Hepatocyte (in vitro differentiated cells): ENCODE measurements at regions not wholly inside any gene's neighbourhood (a gene's known extent, or its start where the extent isn't known, plus 50 kb on each side); places are given as distances from the start of the nearest gene placed in this dataset.
"Not testable (repeated sequence)": the region's sequence is repeated elsewhere in the genome, so short reads cannot be mapped to it uniquely, and the experiment has no call there.

Source experiments
- DNase-seq: peaks from one replicate; pipeline ENCODE4 v3.0.0-alpha.2; 2016; ENCODE audit warnings: low spot score
- H2AFZ ChIP-seq: fragments of 200-600 bp; sonication (generic); 2 replicates; pipeline ENCODE4 v1.6.0; 2016; ENCODE audit warnings: antibody characterized with exemption, mild to moderate bottlenecking
- H3K27ac ChIP-seq: fragments of 200-600 bp; sonication (generic); 2 replicates; pipeline ENCODE4 v1.5.1; 2016; ENCODE audit warnings: mild to moderate bottlenecking
- H3K27me3 ChIP-seq: fragments of 200-600 bp; sonication (generic); 2 replicates; pipeline ENCODE4 v1.6.1; 2016
- H3K36me3 ChIP-seq: fragments of 200-600 bp; sonication (generic); replicated peaks from 2 replicates; pipeline ENCODE4 v1.5.1; 2016; ENCODE audit warnings: low read depth; ENCODE audit not compliant: insufficient read depth
- H3K4me1 ChIP-seq: fragments of 200-600 bp; sonication (generic); 2 replicates; pipeline ENCODE4 v1.5.1; 2016; ENCODE audit warnings: mild to moderate bottlenecking, moderate library complexity; ENCODE audit not compliant: insufficient read depth
- H3K4me2 ChIP-seq: fragments of 200-600 bp; sonication (generic); 2 replicates; pipeline ENCODE4 v1.6.0; 2016
- H3K4me3 ChIP-seq: fragments of 200-600 bp; sonication (generic); 2 replicates; pipeline ENCODE4 v1.5.1; 2016; ENCODE audit warnings: mild to moderate bottlenecking
- H3K79me2 ChIP-seq: fragments of 200-600 bp; sonication (generic); 2 replicates; pipeline ENCODE4 v1.6.0; 2017; ENCODE audit warnings: mild to moderate bottlenecking
- H3K9me2 ChIP-seq: fragments of 200-600 bp; sonication (generic); replicated peaks from 2 replicates; pipeline ENCODE4 v1.6.0; 2017; ENCODE audit warnings: mild to moderate bottlenecking; ENCODE audit not compliant: insufficient read depth
- H3K9me3 ChIP-seq: fragments of 200-600 bp; sonication (generic); 2 replicates; pipeline ENCODE4 v1.5.1; 2016; ENCODE audit warnings: low read depth, mild to moderate bottlenecking
- H4K20me1 ChIP-seq: fragments of 200-600 bp; sonication (generic); 2 replicates; pipeline ENCODE4 v1.6.0; 2016; ENCODE audit warnings: mild to moderate bottlenecking; ENCODE audit not compliant: insufficient read depth, poor library complexity, severe bottlenecking
- EZH2 ChIP-seq: fragments of 200-600 bp; sonication (generic); IDR thresholded peaks from 2 replicates; pipeline ENCODE4 v1.6.1; 2016; ENCODE audit warnings: antibody characterized with exemption, mild to moderate bottlenecking, borderline replicate concordance
- EZH2phosphoT487 ChIP-seq: fragments of 200-600 bp; sonication (generic); IDR thresholded peaks from one replicate; pipeline ENCODE4 v1.6.1; 2018; ENCODE audit warnings: antibody characterized with exemption, mild to moderate bottlenecking, low read depth, moderate library complexity; ENCODE audit not compliant: unreplicated experiment, severe bottlenecking
- WGBS: methylation state at CpG from one replicate; pipeline ENCODE4 v1.1.6; 2016; ENCODE audit warnings: low lambda C conversion rate; ENCODE audit errors: missing lambda C conversion rate; 5-methylcytosine and 5-hydroxymethylcytosine counted together
- TF ChIP-seq, protein P1 (sequence below): fragments of 200-600 bp; sonication (generic); IDR thresholded peaks from 2 replicates; pipeline ENCODE4 v1.5.1; 2016; ENCODE audit warnings: antibody characterized with exemption, mild to moderate bottlenecking; ENCODE audit not compliant: poor library complexity

DNA sequence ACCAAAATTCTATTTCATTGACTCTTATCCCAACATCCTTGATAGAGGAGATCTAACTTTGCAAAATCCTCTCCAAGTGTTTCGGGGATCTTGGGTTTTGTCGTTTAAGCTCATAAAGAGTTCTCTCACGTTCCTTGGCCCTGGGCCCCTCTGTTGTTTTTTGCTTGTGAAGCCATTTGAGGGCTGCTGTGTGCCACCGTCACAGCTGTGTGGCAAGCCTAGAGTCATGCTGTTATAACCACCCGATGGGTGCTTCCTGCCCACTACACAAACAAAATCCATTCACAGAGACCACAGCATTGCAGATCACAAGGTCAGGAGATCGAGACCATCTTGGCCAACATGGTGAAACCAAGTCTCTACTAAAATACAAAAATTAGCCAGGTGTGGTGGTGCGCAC lies 154.1 kb downstream of the ADSS2 start:
- Histone ChIP-seq H3K4me1 (peaks cover 5% of the 10 kb centered on the region), H3K27ac (no peak overlapping the region), H3K79me2 (no peaks in the 10 kb centered on the region), H2AFZ (no peak overlapping the region), H3K36me3 (no peaks in the 10 kb centered on the region), H3K4me3 (no peak overlapping the region), H4K20me1 (no peaks in the 10 kb centered on the region), H3K27me3 (no peaks in the 10 kb centered on the region), H3K9me2 (no peaks in the 10 kb centered on the region), H3K4me2 (no peak overlapping the region), H3K9me3 (no peaks in the 10 kb centered on the region)
- DNase-seq: no peak
- 97% methylated on average over 7 of the region's 7 CpGs for WGBS
- TF ChIP-seq, protein P1, sequence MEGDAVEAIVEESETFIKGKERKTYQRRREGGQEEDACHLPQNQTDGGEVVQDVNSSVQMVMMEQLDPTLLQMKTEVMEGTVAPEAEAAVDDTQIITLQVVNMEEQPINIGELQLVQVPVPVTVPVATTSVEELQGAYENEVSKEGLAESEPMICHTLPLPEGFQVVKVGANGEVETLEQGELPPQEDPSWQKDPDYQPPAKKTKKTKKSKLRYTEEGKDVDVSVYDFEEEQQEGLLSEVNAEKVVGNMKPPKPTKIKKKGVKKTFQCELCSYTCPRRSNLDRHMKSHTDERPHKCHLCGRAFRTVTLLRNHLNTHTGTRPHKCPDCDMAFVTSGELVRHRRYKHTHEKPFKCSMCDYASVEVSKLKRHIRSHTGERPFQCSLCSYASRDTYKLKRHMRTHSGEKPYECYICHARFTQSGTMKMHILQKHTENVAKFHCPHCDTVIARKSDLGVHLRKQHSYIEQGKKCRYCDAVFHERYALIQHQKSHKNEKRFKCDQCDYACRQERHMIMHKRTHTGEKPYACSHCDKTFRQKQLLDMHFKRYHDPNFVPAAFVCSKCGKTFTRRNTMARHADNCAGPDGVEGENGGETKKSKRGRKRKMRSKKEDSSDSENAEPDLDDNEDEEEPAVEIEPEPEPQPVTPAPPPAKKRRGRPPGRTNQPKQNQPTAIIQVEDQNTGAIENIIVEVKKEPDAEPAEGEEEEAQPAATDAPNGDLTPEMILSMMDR: no peak
- TF ChIP-seq EZH2 (no peak), EZH2phosphoT487 (no peak)

DNA sequence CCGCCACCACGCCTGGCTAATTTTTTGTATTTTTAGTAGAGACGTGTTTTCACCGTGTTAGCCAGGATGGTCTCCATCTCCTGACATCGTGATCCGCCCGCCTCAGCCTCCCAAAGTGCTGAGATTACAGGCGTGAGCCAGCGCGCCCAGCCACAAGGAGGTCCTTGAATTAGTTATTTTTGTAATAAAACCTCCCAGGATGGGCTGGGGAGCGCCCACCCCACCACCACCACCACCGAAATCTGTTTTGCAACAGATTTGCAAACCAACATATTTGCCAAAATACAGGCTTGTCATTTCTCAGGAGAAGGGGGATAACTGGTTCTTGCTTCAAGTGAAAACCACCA lies 151.7 kb downstream of the ADSS2 start:
- WGBS: 95% methylated on average over 12 of the region's 12 CpGs
- not testable (repeated sequence) for H3K4me1 ChIP-seq, H3K27ac ChIP-seq, H3K9me2 ChIP-seq, H2AFZ ChIP-seq, H3K36me3 ChIP-seq, H3K79me2 ChIP-seq, H3K9me3 ChIP-seq, H3K4me2 ChIP-seq, H4K20me1 ChIP-seq, H3K27me3 ChIP-seq, DNase-seq, H3K4me3 ChIP-seq

DNA sequence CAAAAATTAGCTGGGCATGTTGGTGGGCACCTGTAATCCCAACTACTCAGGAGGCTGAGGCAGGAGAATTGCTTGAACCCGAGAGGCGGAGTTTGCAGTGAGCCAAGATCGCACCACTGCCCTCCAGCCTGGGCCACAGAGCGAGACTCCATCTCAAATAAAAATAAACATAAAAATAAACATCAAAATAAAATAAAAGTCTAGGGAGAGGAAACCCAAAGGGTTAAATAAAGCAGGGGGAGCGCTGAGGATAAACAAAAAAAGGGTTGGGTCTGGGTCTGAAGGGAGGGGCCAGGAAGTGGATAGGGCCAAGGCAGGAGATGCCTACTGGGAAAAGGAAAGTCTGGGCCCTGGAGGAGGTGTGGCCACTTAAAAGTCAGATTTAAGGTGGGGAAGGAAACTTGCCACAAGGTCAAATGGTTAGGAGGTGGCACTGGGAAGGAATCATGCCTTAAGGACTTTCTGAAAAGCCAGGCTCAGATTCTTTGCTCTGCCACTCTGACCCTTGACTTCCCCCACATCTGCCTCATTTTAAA lies 150.0 kb downstream of the ADSS2 start:
- Histone ChIP-seq H3K4me3 (no peak overlapping the region), H3K9me2 (no peaks in the 10 kb centered on the region), H3K4me2 (no peak overlapping the region), H3K27ac (peak overlapping the region; percentile 67), H3K79me2 (no peaks in the 10 kb centered on the region), H4K20me1 (no peaks in the 10 kb centered on the region), H3K36me3 (no peaks in the 10 kb centered on the region), H2AFZ (no peak overlapping the region), H3K9me3 (no peaks in the 10 kb centered on the region), H3K27me3 (no peaks in the 10 kb centered on the region), H3K4me1 (peaks cover 5% of the 10 kb centered on the region)
- TF ChIP-seq EZH2phosphoT487 (no peak), EZH2 (no peak)
- TF ChIP-seq, protein P1: no peak
- no peak for DNase-seq
- 93% methylated on average over 5 of the region's 5 CpGs for WGBS

DNA sequence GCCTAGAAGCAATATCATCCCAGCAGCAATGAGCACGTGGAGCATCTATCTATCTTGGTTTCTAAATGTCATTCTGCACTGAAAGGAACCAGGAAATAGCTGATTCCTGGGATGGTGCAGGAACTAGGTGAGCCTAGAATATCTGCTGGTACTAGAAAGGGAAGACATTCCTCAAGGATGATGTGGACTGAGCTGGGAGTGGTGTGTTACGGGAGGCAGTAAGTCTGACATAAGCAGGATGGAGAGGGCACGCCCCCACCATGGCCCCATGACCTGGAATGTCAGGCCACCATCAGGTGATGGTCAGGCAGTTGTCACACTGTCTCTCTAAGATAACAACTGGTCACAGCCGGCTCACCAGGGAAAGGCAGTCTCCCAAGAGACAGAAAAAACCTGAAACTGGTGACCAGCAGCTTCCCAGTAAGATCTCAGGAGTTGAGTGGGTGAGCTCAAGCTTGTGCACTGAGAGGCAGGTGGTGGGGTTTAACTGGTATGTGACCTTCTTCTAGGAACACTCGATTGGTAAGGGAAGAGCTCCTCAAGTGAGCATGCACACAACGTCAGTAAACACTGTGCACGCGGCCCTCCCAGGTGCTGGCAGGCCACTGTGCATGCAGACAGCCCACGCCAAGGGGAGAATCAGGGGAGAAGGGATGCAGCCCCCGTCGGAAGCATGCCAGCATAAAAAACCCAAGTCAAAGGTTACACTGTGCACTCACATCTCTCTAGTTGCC lies 148.7 kb downstream of the ADSS2 start:
- H3K27me3 ChIP-seq: no peaks in the 10 kb centered on the region
- H3K36me3 ChIP-seq: no peaks in the 10 kb centered on the region
- H3K4me3 ChIP-seq: no peak overlapping the region
- peak; percentile 70 for DNase-seq
- peak overlapping the region; percentile 59 for H3K27ac ChIP-seq
- no peaks in the 10 kb centered on the region for H3K79me2 ChIP-seq
- 67% methylated on average over 11 of the region's 11 CpGs for WGBS
- no peak overlapping the region for H2AFZ ChIP-seq
- H3K4me1 ChIP-seq: peaks cover 5% of the 10 kb centered on the region
- no peaks in the 10 kb centered on the region for H3K9me3 ChIP-seq
- TF ChIP-seq, protein P1: no peak
- TF ChIP-seq EZH2 (no peak), EZH2phosphoT487 (no peak)
- H3K9me2 ChIP-seq: no peaks in the 10 kb centered on the region
- no peak overlapping the region for H3K4me2 ChIP-seq
- H4K20me1 ChIP-seq: no peaks in the 10 kb centered on the region
